ENCODE measurements at regions not wholly inside any gene's neighbourhood (a gene's known extent, or its start where the extent isn't known, plus 50 kb on each side); places are given as distances from the start of the nearest gene placed in this dataset.

DNA sequence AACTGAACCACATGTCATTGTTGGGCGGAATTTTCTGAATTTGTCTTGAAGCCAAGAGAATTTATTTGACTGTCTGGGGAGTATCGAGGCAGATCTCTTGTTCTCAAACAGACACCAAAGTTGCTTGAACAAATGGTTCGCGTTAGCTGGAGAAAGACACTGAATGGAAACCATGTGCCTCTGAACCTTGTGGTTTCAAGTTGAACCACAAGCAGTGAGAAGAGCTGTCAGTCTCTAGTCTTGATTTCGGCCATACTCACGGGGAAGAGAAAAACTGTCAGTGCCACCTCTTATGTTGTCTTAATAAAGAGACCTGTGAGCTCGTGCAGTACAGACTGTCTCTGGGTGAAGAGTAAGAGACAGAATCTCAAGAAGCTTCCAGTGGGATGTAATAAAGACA, 886.5 kb upstream of the SOX9 start:
- H3K36me3 ChIP-seq (ENCODE audit: control insufficient read depth in 1 of 2, insufficient read depth in 2 of 2, low read length in 2 of 2): no peaks in the 10 kb centered on the region
- H3K27ac ChIP-seq (ENCODE audit: low read length): no peak overlapping the region
- no peaks in the 10 kb centered on the region for H3K4me1 ChIP-seq (ENCODE audit: control insufficient read depth in 1 of 2, insufficient read depth in 2 of 2, low read length in 2 of 2)
- H3K4me3 ChIP-seq (ENCODE audit: low read depth in 1 of 2, low read length in 2 of 2): no peak overlapping the region
- no peaks in the 10 kb centered on the region for H3K27me3 ChIP-seq (ENCODE audit: low read depth, low read length)
- H3K9me3 ChIP-seq (ENCODE audit: control insufficient read depth in 1 of 2, low read length in 2 of 2): no peaks in the 10 kb centered on the region

DNA sequence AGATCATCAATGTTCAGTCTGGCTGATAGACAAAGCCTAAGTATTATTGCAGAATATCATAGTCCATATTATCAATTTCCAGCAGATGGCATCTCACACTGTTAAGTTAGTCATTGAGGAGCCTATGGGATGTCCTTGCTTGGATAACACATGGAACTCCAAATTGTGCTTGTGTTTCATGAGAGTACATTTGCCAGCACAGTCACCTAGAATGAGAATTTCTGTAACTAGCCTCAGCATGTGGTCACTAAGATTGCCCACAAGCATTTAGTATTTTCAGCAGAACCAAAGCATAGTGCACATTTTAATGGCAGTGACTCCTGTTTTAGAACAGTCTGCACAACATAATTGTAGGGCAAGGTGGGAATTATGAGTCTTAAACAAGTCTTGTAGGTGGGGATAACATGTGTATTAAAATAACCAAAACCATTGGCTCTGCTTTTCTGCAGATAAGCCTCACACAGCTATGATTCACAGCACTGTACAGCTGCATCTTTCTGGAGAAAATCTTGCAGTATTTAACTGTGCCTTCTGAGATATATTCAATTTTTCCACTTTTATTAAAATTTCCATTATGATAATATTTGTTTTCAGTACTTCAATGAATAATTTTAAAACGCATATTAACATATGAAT, 882.8 kb upstream of the SOX9 start:
- Histone ChIP-seq H3K27ac (ENCODE audit: low read length) (no peak overlapping the region), H3K27me3 (ENCODE audit: low read depth, low read length) (no peaks in the 10 kb centered on the region)

DNA sequence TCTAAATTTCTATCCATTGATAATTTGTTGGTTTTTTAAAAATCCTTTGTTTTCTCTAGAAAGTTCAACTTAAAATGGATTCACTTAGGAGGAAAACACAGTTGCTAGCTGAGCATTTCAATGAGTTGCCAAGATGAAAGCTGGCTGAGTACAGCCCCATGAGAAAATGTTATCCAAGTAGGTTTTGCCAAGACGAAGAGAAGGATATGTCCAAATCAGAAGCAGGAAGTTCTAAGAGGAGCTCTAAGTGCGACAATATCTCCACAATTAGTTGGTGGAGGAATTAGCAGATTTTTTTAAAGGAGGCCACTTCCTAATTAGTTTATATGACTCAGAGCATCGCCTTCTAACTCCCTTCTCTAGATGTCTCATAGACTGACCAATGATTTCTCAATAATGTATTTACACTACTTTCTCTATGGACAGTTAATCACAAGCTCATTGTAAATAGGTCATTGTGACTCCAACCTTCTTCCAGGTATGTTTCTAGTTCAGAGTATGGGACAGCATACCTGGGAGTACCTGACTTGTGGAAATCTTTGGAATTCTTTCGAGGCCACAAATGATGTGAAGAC, 873.3 kb upstream of the SOX9 start:
- Histone ChIP-seq H3K9me3 (ENCODE audit: control insufficient read depth in 1 of 2, low read length in 2 of 2) (no peaks in the 10 kb centered on the region), H3K27me3 (ENCODE audit: low read depth, low read length) (no peaks in the 10 kb centered on the region), H3K4me1 (ENCODE audit: control insufficient read depth in 1 of 2, insufficient read depth in 2 of 2, low read length in 2 of 2) (no peaks in the 10 kb centered on the region), H3K27ac (ENCODE audit: low read length) (no peak overlapping the region), H3K36me3 (ENCODE audit: control insufficient read depth in 1 of 2, insufficient read depth in 2 of 2, low read length in 2 of 2) (no peaks in the 10 kb centered on the region), H3K4me3 (ENCODE audit: low read depth in 1 of 2, low read length in 2 of 2) (no peak overlapping the region)

More for the DNA sequence above, 882.8 kb upstream of the SOX9 start:
- Histone ChIP-seq H3K4me3 (ENCODE audit: low read depth in 1 of 2, low read length in 2 of 2) (no peak overlapping the region), H3K4me1 (ENCODE audit: control insufficient read depth in 1 of 2, insufficient read depth in 2 of 2, low read length in 2 of 2) (no peaks in the 10 kb centered on the region), H3K36me3 (ENCODE audit: control insufficient read depth in 1 of 2, insufficient read depth in 2 of 2, low read length in 2 of 2) (no peaks in the 10 kb centered on the region), H3K9me3 (ENCODE audit: control insufficient read depth in 1 of 2, low read length in 2 of 2) (no peaks in the 10 kb centered on the region)

DNA sequence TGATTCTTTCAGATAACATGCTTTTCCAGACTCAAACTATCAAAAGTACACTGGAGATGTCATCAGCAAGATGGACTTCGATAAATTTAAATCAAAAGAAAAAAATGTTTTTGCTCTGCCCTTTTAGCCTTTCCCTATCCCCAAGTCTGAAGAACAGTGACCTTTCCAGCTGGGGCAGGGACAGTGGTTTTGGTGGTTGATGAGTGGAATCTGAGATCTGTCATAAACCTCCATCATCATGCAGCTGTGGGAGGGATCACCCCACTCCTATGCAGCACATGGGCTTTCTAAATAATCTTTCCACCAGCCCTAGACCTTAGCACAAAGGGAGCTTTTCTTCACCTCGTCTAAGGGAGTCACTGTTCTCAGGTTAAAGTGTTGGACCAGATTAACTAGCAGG, 869.5 kb upstream of the SOX9 start:
- Histone ChIP-seq H3K4me3 (ENCODE audit: low read depth in 1 of 2, low read length in 2 of 2) (no peak overlapping the region), H3K27ac (ENCODE audit: low read length) (no peak overlapping the region), H3K4me1 (ENCODE audit: control insufficient read depth in 1 of 2, insufficient read depth in 2 of 2, low read length in 2 of 2) (no peaks in the 10 kb centered on the region), H3K36me3 (ENCODE audit: control insufficient read depth in 1 of 2, insufficient read depth in 2 of 2, low read length in 2 of 2) (no peaks in the 10 kb centered on the region), H3K9me3 (ENCODE audit: control insufficient read depth in 1 of 2, low read length in 2 of 2) (no peaks in the 10 kb centered on the region), H3K27me3 (ENCODE audit: low read depth, low read length) (no peaks in the 10 kb centered on the region)

DNA sequence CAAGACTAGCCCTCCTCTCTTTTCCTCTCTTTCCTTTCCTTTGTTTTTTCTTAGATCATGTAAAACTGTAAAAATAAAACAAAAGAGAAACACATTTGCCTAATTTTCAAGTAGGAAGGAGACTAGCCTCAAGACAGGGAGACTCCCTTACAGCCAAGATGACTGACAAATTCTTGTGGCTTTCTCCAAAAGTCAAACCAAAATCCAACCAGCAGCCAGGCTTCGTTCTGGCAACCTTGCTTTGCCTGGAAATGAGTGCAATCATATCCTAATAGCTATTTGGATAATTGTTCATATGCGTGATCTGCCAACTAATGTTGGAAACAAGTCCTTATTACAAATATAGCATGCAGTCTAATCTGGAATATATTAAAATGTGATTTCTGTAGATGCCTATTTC, 868.9 kb upstream of the SOX9 start:
- Histone ChIP-seq H3K27ac (ENCODE audit: low read length) (no peak overlapping the region), H3K4me3 (ENCODE audit: low read depth in 1 of 2, low read length in 2 of 2) (no peak overlapping the region), H3K4me1 (ENCODE audit: control insufficient read depth in 1 of 2, insufficient read depth in 2 of 2, low read length in 2 of 2) (no peaks in the 10 kb centered on the region), H3K36me3 (ENCODE audit: control insufficient read depth in 1 of 2, insufficient read depth in 2 of 2, low read length in 2 of 2) (no peaks in the 10 kb centered on the region), H3K27me3 (ENCODE audit: low read depth, low read length) (no peaks in the 10 kb centered on the region), H3K9me3 (ENCODE audit: control insufficient read depth in 1 of 2, low read length in 2 of 2) (no peaks in the 10 kb centered on the region)

DNA sequence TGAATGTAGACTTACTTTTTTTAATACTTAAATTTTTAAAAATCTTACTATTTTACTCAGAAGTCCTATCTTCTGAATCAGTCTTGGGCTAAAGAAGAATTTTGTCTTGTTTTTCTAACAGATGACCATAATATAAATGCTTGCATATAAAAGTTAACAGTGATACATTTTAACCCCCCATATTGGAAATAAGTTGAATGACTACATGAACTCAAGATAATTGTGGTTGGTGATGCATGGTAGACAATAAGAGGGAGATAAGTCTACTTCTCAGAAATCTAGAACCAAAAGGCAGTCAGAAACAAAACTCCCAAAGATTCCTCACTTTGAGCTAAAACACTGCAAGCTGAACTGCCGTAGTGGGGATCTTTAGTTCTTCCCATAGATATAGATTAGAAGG, 868.4 kb upstream of the SOX9 start:
- Histone ChIP-seq H3K4me3 (ENCODE audit: low read depth in 1 of 2, low read length in 2 of 2) (no peak overlapping the region), H3K36me3 (ENCODE audit: control insufficient read depth in 1 of 2, insufficient read depth in 2 of 2, low read length in 2 of 2) (no peaks in the 10 kb centered on the region), H3K27ac (ENCODE audit: low read length) (no peak overlapping the region), H3K9me3 (ENCODE audit: control insufficient read depth in 1 of 2, low read length in 2 of 2) (no peaks in the 10 kb centered on the region), H3K27me3 (ENCODE audit: low read depth, low read length) (no peaks in the 10 kb centered on the region), H3K4me1 (ENCODE audit: control insufficient read depth in 1 of 2, insufficient read depth in 2 of 2, low read length in 2 of 2) (no peaks in the 10 kb centered on the region)

DNA sequence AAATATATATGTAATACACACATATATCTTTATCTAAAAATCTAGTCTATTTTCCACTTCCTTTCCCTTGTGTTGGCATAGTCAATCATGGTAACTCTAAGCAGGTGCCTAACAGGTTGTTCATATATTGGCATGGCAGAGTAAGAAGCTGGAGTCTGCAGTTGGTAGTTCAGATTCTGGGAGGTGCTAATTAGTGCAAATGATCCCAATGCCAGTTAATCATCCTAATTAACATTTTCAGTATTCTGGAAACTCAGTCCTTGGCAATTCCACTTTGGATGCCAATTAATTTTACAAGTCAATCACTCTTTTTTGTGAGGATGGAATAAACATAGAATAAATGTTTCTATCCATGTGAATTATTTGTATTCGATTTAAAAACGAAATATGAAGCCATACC, 863.7 kb upstream of the SOX9 start:
- H3K4me1 ChIP-seq (ENCODE audit: control insufficient read depth in 1 of 2, insufficient read depth in 2 of 2, low read length in 2 of 2): no peaks in the 10 kb centered on the region
- no peaks in the 10 kb centered on the region for H3K9me3 ChIP-seq (ENCODE audit: control insufficient read depth in 1 of 2, low read length in 2 of 2)

DNA sequence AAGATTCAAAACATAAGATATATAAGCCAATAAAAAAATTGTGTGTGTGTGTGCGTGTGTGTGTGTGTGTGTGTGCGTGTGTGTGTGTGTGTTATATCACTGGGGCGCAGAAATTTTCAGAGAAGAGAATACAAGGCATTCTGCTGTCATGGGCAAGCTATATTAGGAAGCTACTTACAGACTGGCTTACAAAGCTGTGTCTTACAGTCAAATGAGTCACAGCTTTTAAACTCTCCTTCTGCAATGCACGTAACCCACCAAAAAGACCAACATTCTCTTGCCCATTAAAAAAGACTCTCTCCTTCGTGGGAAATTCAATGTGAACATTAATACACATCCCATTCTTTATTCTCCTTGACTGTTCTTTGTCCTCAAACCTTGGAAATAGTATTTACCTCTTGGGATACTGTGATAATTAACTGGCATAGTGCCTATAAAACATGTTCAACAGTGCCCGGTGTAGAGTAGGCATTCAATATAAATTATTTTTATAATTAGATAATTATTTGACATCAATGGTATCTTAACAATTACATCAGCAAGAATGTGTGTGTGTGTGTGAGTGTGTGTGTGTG, 860.4 kb upstream of the SOX9 start:
- Histone ChIP-seq H3K36me3 (ENCODE audit: control insufficient read depth in 1 of 2, insufficient read depth in 2 of 2, low read length in 2 of 2) (no peaks in the 10 kb centered on the region), H3K27me3 (ENCODE audit: low read depth, low read length) (no peaks in the 10 kb centered on the region), H3K9me3 (ENCODE audit: control insufficient read depth in 1 of 2, low read length in 2 of 2) (no peaks in the 10 kb centered on the region), H3K4me1 (ENCODE audit: control insufficient read depth in 1 of 2, insufficient read depth in 2 of 2, low read length in 2 of 2) (no peaks in the 10 kb centered on the region), H3K27ac (ENCODE audit: low read length) (no peak overlapping the region), H3K4me3 (ENCODE audit: low read depth in 1 of 2, low read length in 2 of 2) (no peak overlapping the region)

More for the DNA sequence above, 863.7 kb upstream of the SOX9 start:
- Histone ChIP-seq H3K4me3 (ENCODE audit: low read depth in 1 of 2, low read length in 2 of 2) (no peak overlapping the region), H3K36me3 (ENCODE audit: control insufficient read depth in 1 of 2, insufficient read depth in 2 of 2, low read length in 2 of 2) (no peaks in the 10 kb centered on the region), H3K27ac (ENCODE audit: low read length) (no peak overlapping the region), H3K27me3 (ENCODE audit: low read depth, low read length) (no peaks in the 10 kb centered on the region)

DNA sequence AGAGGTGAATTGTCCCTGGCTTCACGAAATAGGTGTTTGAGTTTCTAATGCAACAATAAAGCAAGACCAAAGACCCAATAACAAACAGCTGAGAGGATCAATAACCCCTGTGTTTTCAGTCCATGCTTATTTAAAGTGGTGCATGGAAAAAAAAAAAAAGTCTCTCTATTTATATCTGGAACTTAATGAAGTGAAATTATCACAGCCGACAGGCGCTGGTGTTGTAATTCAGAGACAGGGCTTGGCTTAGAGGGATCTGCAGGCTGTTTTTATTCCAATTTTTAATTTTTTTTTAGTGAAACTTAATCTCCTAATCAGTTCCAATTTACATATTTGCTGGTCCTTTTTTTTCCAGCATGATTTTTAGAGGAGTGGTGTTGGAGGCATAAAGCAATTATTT, 858.2 kb upstream of the SOX9 start:
- Histone ChIP-seq H3K36me3 (ENCODE audit: control insufficient read depth in 1 of 2, insufficient read depth in 2 of 2, low read length in 2 of 2) (no peaks in the 10 kb centered on the region), H3K27ac (ENCODE audit: low read length) (no peak overlapping the region), H3K4me3 (ENCODE audit: low read depth in 1 of 2, low read length in 2 of 2) (no peak overlapping the region), H3K27me3 (ENCODE audit: low read depth, low read length) (no peaks in the 10 kb centered on the region), H3K9me3 (ENCODE audit: control insufficient read depth in 1 of 2, low read length in 2 of 2) (peaks cover 0 to 17% of the 10 kb centered on the region in 2 donors), H3K4me1 (ENCODE audit: control insufficient read depth in 1 of 2, insufficient read depth in 2 of 2, low read length in 2 of 2) (no peaks in the 10 kb centered on the region)

DNA sequence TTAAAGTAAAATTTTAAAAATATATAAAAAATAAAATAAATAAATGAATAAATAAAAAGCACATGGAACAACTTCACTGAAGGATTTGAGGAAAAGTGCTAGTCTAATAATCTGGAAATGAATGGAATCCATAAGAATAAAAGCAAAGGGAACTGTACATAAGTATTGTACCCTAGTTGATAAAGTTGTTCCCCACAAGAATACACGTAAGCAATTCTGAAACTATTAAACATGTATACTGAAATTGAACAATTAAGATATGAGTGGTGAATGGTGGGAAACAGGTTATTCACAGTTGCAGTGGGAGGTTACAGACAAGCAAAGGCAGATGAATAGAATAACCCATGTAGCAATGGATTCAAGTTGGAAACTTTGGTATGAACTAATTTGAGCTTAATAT, 853.2 kb upstream of the SOX9 start:
- Histone ChIP-seq H3K4me1 (ENCODE audit: control insufficient read depth in 1 of 2, insufficient read depth in 2 of 2, low read length in 2 of 2) (no peaks in the 10 kb centered on the region), H3K9me3 (ENCODE audit: control insufficient read depth in 1 of 2, low read length in 2 of 2) (peaks cover 6 to 26% of the 10 kb centered on the region in 2 donors), H3K36me3 (ENCODE audit: control insufficient read depth in 1 of 2, insufficient read depth in 2 of 2, low read length in 2 of 2) (no peaks in the 10 kb centered on the region), H3K4me3 (ENCODE audit: low read depth in 1 of 2, low read length in 2 of 2) (no peak overlapping the region), H3K27me3 (ENCODE audit: low read depth, low read length) (no peaks in the 10 kb centered on the region), H3K27ac (ENCODE audit: low read length) (no peak overlapping the region)

DNA sequence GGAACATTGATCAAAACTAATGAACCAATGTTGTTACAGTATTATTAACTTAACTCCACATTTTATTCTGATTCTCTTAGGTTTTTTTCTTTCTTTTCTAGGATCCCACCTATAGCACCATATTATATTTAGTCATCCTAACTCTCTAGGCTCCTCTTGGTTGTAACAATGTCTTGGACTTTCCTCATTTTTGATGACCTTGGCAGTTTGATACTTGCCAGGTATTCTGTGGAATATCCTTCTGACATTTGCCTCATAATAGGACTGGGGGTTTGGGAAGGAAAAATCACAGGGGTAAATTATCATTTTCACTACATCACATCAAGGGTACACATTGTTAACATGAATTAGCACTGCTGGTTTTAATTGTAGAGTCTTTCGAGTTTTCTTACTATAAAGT, 851.6 kb upstream of the SOX9 start:
- Histone ChIP-seq H3K4me1 (ENCODE audit: control insufficient read depth in 1 of 2, insufficient read depth in 2 of 2, low read length in 2 of 2) (no peaks in the 10 kb centered on the region), H3K27me3 (ENCODE audit: low read depth, low read length) (no peaks in the 10 kb centered on the region), H3K4me3 (ENCODE audit: low read depth in 1 of 2, low read length in 2 of 2) (no peak overlapping the region), H3K36me3 (ENCODE audit: control insufficient read depth in 1 of 2, insufficient read depth in 2 of 2, low read length in 2 of 2) (no peaks in the 10 kb centered on the region), H3K9me3 (ENCODE audit: control insufficient read depth in 1 of 2, low read length in 2 of 2) (peaks cover 6 to 26% of the 10 kb centered on the region in 2 donors), H3K27ac (ENCODE audit: low read length) (no peak overlapping the region)

DNA sequence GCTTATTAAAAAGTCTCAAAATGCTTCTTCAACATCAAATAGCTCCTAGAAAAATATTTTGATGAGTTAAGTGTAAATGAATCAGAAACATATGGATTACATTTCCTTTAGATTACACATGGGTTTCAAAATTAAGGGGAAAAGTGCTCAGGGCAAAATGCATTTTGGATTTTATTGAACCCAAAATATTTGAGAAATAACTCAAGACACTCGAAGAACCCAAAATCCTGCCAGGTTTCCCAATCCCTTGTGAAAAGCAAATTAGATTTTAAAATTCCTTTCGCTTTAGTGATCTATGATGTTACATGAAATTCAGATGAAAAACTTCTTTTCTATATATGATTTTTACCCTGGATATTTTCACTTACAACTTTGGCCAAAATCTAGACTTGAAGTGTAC, 847.4 kb upstream of the SOX9 start:
- Histone ChIP-seq H3K36me3 (ENCODE audit: control insufficient read depth in 1 of 2, insufficient read depth in 2 of 2, low read length in 2 of 2) (no peaks in the 10 kb centered on the region), H3K4me3 (ENCODE audit: low read depth in 1 of 2, low read length in 2 of 2) (no peak overlapping the region), H3K27me3 (ENCODE audit: low read depth, low read length) (no peaks in the 10 kb centered on the region), H3K27ac (ENCODE audit: low read length) (no peak overlapping the region), H3K9me3 (ENCODE audit: control insufficient read depth in 1 of 2, low read length in 2 of 2) (peaks cover 2 to 4% of the 10 kb centered on the region in 2 donors), H3K4me1 (ENCODE audit: control insufficient read depth in 1 of 2, insufficient read depth in 2 of 2, low read length in 2 of 2) (no peaks in the 10 kb centered on the region)
